A549 (cell line): ENCODE measurements at regions not wholly inside any gene's neighbourhood (a gene's known extent, or its start where the extent isn't known, plus 50 kb on each side); places are given as distances from the start of the nearest gene placed in this dataset.

Source experiments
- CEBPB ChIP-seq, 2 experiments: fragments of >200 bp in 1 of 2; sonication (Bioruptor Twin) in 1 of 2; formaldehyde crosslinking in 1 of 2; IDR thresholded peaks; 2 replicates each; pipeline ENCODE4 v1.6.1; 2012 to 2016
- MAFK ChIP-seq: fragments of 450-650 bp; IDR thresholded peaks from 2 replicates; pipeline ENCODE4 v1.6.1; 2014; ENCODE audit not compliant: partially characterized antibody
- TF ChIP-seq, protein P1 (sequence below): fragments of >200 bp; sonication (Bioruptor Twin); formaldehyde crosslinking; IDR thresholded peaks from 3 replicates; pipeline ENCODE4 v1.5.1; 2016

DNA sequence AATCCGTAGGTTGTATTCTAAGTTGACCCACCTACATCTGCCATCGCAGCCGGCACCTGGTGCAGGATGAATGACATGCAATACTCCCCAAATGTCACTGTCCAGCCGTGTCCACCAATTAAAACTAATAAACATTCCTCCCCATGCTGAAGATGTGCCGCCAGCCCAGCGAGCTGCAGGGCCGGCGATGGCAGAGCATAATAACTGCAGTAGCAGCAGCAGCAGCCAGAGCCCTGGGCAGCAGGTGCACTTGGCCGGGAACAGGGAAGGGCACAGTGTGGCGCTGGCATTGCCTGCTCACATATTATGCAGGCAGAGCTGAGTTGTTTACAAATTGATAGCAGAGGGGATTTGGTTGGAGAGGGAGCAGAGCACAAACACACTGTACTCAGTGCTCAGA is 754.9 kb downstream of the OLFM4 start:
- no peak for TF ChIP-seq CEBPB (IDR thresholded peaks at IDR 0.05)
- TF ChIP-seq, protein P1, sequence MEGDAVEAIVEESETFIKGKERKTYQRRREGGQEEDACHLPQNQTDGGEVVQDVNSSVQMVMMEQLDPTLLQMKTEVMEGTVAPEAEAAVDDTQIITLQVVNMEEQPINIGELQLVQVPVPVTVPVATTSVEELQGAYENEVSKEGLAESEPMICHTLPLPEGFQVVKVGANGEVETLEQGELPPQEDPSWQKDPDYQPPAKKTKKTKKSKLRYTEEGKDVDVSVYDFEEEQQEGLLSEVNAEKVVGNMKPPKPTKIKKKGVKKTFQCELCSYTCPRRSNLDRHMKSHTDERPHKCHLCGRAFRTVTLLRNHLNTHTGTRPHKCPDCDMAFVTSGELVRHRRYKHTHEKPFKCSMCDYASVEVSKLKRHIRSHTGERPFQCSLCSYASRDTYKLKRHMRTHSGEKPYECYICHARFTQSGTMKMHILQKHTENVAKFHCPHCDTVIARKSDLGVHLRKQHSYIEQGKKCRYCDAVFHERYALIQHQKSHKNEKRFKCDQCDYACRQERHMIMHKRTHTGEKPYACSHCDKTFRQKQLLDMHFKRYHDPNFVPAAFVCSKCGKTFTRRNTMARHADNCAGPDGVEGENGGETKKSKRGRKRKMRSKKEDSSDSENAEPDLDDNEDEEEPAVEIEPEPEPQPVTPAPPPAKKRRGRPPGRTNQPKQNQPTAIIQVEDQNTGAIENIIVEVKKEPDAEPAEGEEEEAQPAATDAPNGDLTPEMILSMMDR, result no peak
- no peak for TF ChIP-seq MAFK
